ENCODE measurements at regions not wholly inside any gene's neighbourhood (a gene's known extent, or its start where the extent isn't known, plus 50 kb on each side); places are given as distances from the start of the nearest gene placed in this dataset.

DNA sequence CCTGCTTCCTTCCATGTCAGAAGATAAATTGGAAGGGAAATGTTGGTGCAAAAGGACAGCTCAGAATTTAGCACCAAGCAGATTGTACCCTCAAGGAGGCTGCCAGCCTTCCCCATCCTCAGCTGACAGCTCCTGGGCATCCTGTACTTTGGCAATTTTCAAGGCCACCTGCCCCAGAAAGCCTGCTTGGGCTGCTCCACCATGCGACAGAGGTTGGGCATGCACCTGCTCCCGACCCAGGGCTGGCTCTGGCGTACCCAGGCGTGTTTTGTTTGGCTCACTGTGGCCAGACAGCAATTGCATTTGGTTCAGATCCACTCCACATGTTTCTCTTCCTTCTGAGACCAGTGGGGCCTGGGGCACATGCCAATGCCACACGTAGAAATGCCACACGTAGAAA, 547.8 kb downstream of the NPHP4 start:
- TF ChIP-seq CTCF (IDR thresholded peaks at IDR 0.05) (no peak), POLR2A (IDR thresholded peaks at IDR 0.05) (no peak)
